Keratinocyte (primary cell): ENCODE measurements at regions not wholly inside any gene's neighbourhood (a gene's known extent, or its start where the extent isn't known, plus 50 kb on each side); places are given as distances from the start of the nearest gene placed in this dataset.

Experiments used
- DNase-seq: peaks from one replicate; pipeline ENCODE4 v3.0.0-alpha.2; 2011; ENCODE audit warnings: low read depth, missing footprints, low spot score
- FAIRE-seq: peaks from 2 replicates; lab custom pipeline; 2011; peaks lifted over from hg19 to GRCh38; lab: Jason Lieb, UNC
- H2AFZ ChIP-seq: 2 replicates; pipeline ENCODE4 v1.6.0; 2012; ENCODE audit warnings: low read length, control low read depth, inconsistent platforms; ENCODE audit not compliant: control insufficient read depth
- H3K27ac ChIP-seq: 2 replicates; pipeline ENCODE4 v1.5.1; 2011; ENCODE audit warnings: low read length; ENCODE audit not compliant: control insufficient read depth, insufficient read depth
- H3K27me3 ChIP-seq: 3 replicates; pipeline ENCODE4 v1.6.0; 2011; ENCODE audit warnings: low read length; ENCODE audit not compliant: control insufficient read depth, insufficient read depth; ENCODE audit errors: extremely low read depth
- H3K36me3 ChIP-seq, 2 experiments: 2 replicates in 1 of 2; 3 replicates in 1 of 2; pipeline ENCODE4 v1.5.1; 2011; ENCODE audit warnings: low read length in 2 of 2, mild to moderate bottlenecking in 1 of 2; ENCODE audit not compliant: control insufficient read depth in 2 of 2, insufficient read depth in 2 of 2; ENCODE audit errors: extremely low read depth in 1 of 2
- H3K4me1 ChIP-seq: 3 replicates; pipeline ENCODE4 v1.5.1; 2011; ENCODE audit warnings: low read length; ENCODE audit not compliant: control insufficient read depth, insufficient read depth; ENCODE audit errors: extremely low read depth
- H3K4me2 ChIP-seq: 3 replicates; pipeline ENCODE4 v1.6.0; 2011; ENCODE audit warnings: low read depth, low read length; ENCODE audit not compliant: control insufficient read depth, insufficient read depth; ENCODE audit errors: extremely low read depth
- H3K4me3 ChIP-seq, 3 experiments: fragments of 200-600 bp in 1 of 3; sonication (generic) in 1 of 3; 2 replicates in 2 of 3; 3 replicates in 1 of 3; pipeline ENCODE4 v1.5.1; 2011 to 2016; ENCODE audit warnings: low read length in 3 of 3, mild to moderate bottlenecking in 3 of 3, control low read depth in 2 of 3, inconsistent platforms in 1 of 3, low read depth in 1 of 3, mixed read lengths in 1 of 3, mixed run types in 1 of 3, moderate library complexity in 1 of 3; ENCODE audit not compliant: control insufficient read depth in 2 of 3, insufficient read depth in 2 of 3; ENCODE audit errors: extremely low read depth in 1 of 3
- H3K79me2 ChIP-seq: 2 replicates; pipeline ENCODE4 v1.6.0; 2012; ENCODE audit warnings: low read length; ENCODE audit not compliant: control insufficient read depth, insufficient read depth
- H3K9ac ChIP-seq: 3 replicates; pipeline ENCODE4 v1.6.0; 2011; ENCODE audit warnings: low read length; ENCODE audit not compliant: control insufficient read depth, insufficient read depth; ENCODE audit errors: extremely low read depth
- H3K9me1 ChIP-seq: 3 replicates; pipeline ENCODE4 v1.6.0; 2011; ENCODE audit warnings: low read length; ENCODE audit not compliant: control insufficient read depth, insufficient read depth; ENCODE audit errors: extremely low read depth
- H3K9me3 ChIP-seq: 2 replicates; pipeline ENCODE4 v1.5.1; 2012; ENCODE audit warnings: low read depth, low read length; ENCODE audit not compliant: control insufficient read depth
- H4K20me1 ChIP-seq: 3 replicates; pipeline ENCODE4 v1.6.0; 2011; ENCODE audit warnings: low read length; ENCODE audit not compliant: control insufficient read depth, insufficient read depth; ENCODE audit errors: extremely low read depth
- EZH2 ChIP-seq: IDR thresholded peaks from one replicate; pipeline ENCODE4 v1.6.1; 2012; ENCODE audit warnings: inconsistent platforms, mild to moderate bottlenecking, low read length, moderate library complexity
- dilution Hi-C: fragments of 300-500 bp; cut with MboI; formaldehyde crosslinking; loops from one replicate; pipeline ENCODE4 v1.7.0; 2020; ENCODE audit warnings: low sequenced_read_pairs; ENCODE audit not compliant: extremely low pct_ligation_motif_present
- TF ChIP-seq, protein P1 (sequence below), 3 experiments: IDR thresholded peaks in 1 of 3; conservative IDR thresholded peaks in 1 of 3; optimal IDR thresholded peaks in 1 of 3; 2 replicates in 2 of 3; 3 replicates in 1 of 3; pipeline versions ENCODE3 to v1.5.1; 2011; ENCODE audit warnings: low read length in 3 of 3, mild to moderate bottlenecking in 3 of 3, moderate library complexity in 2 of 3, control low read depth in 1 of 3, inconsistent platforms in 1 of 3; ENCODE audit not compliant: insufficient read depth in 2 of 3; ENCODE audit errors: extremely low read depth in 1 of 3

DNA sequence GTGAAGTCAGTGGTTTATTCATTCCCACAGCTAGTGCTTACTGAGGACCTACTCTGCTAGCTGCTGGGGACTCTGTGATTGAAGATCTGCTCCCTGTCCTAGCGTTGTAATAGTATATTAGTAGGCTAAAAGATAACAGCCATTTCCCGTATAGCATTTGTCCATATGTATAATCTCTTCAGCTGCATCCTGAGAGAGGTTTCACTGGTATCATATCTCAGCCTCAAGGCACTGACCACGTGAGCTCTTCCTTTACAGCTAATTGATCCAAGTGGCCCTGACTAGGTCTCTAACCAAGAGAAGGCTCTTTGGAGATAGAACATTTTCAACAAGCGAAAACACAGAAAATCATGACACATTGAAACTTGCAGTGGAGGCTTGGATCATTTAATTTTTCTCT lies 110.2 kb downstream of the APIP start:
- H3K27me3 ChIP-seq = no peaks in the 10 kb centered on the region
- no peaks in the 10 kb centered on the region for H3K9me1 ChIP-seq
- dilution Hi-C loops = no loop called here
- no peak overlapping the region for H3K9ac ChIP-seq
- DNase-seq (no peak), FAIRE-seq (peak; percentile 48)
- H4K20me1 ChIP-seq = no peaks in the 10 kb centered on the region
- TF ChIP-seq, protein P1, sequence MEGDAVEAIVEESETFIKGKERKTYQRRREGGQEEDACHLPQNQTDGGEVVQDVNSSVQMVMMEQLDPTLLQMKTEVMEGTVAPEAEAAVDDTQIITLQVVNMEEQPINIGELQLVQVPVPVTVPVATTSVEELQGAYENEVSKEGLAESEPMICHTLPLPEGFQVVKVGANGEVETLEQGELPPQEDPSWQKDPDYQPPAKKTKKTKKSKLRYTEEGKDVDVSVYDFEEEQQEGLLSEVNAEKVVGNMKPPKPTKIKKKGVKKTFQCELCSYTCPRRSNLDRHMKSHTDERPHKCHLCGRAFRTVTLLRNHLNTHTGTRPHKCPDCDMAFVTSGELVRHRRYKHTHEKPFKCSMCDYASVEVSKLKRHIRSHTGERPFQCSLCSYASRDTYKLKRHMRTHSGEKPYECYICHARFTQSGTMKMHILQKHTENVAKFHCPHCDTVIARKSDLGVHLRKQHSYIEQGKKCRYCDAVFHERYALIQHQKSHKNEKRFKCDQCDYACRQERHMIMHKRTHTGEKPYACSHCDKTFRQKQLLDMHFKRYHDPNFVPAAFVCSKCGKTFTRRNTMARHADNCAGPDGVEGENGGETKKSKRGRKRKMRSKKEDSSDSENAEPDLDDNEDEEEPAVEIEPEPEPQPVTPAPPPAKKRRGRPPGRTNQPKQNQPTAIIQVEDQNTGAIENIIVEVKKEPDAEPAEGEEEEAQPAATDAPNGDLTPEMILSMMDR (optimal IDR thresholded peaks at IDR 0.05 in 1 of 3, IDR thresholded peaks at IDR 0.05 in 1 of 3, conservative IDR thresholded peaks at IDR 0.05 in 1 of 3; ENCODE audit: extremely low read depth in 1 of 3, insufficient read depth in 2 of 3, low read length in 3 of 3) = no peak
- no peak for TF ChIP-seq EZH2
- no peak overlapping the region for H3K27ac ChIP-seq
- no peaks in the 10 kb centered on the region for H3K36me3 ChIP-seq
- H3K4me2 ChIP-seq = no peak overlapping the region
- H2AFZ ChIP-seq = no peak overlapping the region
- H3K9me3 ChIP-seq = no peaks in the 10 kb centered on the region
- peaks cover 15% of the 10 kb centered on the region for H3K4me1 ChIP-seq
- no peak overlapping the region for H3K4me3 ChIP-seq
- H3K79me2 ChIP-seq = no peaks in the 10 kb centered on the region

DNA sequence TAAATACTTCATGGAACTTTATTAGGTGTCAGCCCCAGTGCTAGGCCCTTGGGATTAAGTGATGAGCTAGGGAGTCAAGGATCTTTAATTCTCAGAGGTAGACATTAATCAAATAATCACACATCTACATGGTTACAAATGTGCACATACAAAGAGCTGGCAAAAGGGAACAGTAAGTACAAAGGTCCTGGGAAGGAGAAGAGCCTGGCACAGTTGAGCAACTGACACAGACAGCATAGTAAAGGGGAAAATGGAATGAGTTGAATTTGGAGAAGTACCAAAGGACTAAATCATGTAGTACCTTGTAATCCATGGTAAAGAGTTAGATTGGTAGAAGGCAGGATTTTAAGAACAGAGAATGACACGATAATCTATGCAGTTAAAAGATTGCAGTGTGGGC lies 116.3 kb downstream of the APIP start:
- no peaks in the 10 kb centered on the region for H3K27me3 ChIP-seq
- no peaks in the 10 kb centered on the region for H3K36me3 ChIP-seq
- dilution Hi-C loops = no loop called here
- H3K9me1 ChIP-seq = no peaks in the 10 kb centered on the region
- FAIRE-seq = no peak
- no peak for DNase-seq
- no peak overlapping the region for H2AFZ ChIP-seq
- no peaks in the 10 kb centered on the region for H4K20me1 ChIP-seq
- TF ChIP-seq, protein P1 (optimal IDR thresholded peaks at IDR 0.05 in 1 of 3, IDR thresholded peaks at IDR 0.05 in 1 of 3, conservative IDR thresholded peaks at IDR 0.05 in 1 of 3; ENCODE audit: extremely low read depth in 1 of 3, insufficient read depth in 2 of 3, low read length in 3 of 3) = no peak
- no peak for TF ChIP-seq EZH2
- H3K79me2 ChIP-seq = no peaks in the 10 kb centered on the region
- H3K4me3 ChIP-seq = no peak overlapping the region
- H3K4me2 ChIP-seq = no peak overlapping the region
- H3K4me1 ChIP-seq = no peaks in the 10 kb centered on the region
- no peaks in the 10 kb centered on the region for H3K9me3 ChIP-seq
- H3K9ac ChIP-seq = no peak overlapping the region
- H3K27ac ChIP-seq = no peak overlapping the region
